OCI-M1 (cell line): ENCODE measurements at regions not wholly inside any gene's neighbourhood (a gene's known extent, or its start where the extent isn't known, plus 50 kb on each side); places are given as distances from the start of the nearest gene placed in this dataset.

ENCODE experiments used
- DNase-seq: peaks from one replicate; lab custom pipeline; 2025; lab: John Stamatoyannopoulos, UW

DNA sequence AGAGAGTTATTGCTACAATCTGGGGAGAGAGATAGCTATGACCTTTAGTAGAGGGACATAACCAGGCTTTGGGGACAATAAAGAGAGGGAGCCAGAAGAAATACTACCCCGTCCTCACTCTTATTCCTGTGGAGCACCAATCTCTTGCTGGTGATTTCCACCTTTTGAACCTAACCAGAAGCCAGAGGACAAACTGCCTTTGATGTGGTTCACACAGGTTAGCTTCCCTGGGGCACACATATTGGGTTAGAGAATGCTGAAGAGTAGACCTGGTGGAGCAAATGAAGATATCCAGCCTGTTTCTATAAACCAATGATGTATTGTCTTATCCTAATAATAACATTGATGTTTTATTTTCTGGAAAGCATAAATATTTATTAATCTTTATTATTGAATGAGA lies 399.3 kb downstream of the HTR7 start:
- no peak for DNase-seq

DNA sequence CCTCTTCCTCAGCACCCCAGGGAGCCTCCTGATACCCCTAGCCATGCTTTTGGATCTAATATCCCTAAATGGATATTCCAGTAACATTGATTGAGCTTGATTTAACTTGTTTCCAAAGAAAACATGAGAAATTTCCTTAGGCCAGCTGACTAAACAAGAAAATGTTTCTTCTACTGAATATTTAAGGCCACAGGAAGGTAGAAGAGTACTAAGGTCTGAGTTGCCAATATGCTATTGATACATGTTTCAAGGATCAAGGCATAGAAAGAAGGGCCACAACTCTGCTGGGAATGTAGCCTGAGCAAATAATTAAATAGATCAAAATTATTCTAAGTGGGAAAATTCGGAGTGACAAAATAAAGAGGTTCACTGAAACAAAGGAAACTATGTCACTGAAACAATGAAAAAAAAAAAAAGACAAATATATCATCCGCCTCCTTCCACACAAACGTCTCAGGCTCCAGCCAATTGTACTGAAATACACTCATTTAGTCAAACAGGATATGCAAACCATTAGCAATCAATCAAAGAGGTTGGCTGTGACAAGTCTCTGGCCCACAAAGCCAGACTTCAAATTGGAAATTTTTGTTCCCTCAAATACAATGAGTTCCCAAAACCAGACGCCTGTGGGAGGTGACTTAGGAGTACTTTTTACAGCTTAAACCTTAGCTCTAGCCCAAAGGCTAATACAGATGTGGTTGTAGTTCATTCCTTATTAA lies 396.2 kb downstream of the HTR7 start:
- DNase-seq = no peak

DNA sequence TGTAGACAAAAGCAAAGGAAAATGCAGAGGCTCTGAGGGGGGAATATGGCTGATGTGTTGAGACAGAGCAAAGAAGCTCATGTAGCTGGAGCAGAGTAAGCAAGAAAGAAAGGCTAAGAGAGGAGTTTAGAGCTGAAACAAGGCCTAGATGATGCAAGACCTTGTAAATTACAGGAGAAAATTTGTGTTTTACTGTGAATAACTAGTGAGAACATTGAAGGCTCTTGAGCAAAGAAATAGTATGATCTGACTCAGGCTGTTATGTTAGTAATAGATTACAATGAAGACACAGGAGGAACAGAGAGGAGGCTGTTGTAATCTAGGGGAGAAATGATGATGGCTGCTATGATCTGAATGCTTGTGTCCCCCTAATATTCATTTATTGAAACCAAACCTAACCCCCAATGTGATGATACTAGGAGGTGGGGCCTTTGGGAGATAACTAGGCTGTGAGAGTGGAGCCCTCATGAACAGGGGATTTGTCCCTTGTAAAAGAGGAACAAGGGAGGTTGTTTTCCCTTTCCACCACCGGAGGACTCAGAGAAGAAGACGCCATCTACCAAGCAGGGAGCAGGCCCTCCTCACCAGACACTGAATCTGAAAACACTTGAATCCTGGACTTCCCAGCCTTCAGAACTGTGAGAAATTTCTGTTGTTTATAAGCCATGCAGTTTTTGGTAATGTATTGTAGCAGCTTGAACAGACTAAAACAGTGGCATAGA lies 394.9 kb downstream of the HTR7 start:
- peak; percentile 57 for DNase-seq

DNA sequence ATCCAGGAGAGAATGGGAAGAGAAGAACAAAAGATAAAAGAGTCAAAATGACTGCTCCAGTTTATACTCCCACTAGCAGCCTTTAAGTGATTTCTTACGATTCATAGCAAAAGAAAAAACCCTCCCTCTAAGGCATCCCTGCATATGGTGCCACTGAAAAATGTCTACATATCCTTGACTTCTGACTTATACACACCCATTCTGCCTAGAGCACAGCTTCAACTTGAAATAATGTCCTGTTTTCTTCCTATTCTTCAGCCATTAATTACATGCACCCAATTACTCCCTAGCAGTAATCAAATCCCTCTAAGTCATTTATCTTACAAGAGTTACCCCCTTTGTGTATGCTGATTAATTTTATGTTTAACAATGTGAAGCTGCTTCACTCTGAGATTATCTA lies 393.5 kb downstream of the HTR7 start:
- DNase-seq = no peak

DNA sequence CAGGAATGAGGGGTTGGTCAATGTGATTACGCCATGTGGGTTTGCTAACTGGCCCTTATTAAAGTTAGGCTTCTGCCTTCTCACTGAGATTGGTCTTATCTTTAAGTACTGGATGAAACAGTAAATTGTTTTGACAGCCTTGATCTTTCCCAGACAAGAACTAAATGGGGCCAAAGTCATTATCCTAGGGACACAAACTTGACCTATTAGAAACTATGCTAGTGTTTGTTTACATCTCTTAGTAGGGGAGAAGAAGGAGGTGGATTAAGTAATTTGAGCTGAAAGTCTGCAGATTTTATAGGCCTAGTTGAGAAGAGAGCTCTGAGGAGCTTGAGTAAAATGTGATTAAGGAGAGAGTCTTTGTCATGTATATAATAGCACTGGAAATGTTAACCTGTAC lies 386.9 kb downstream of the HTR7 start:
- no peak for DNase-seq

DNA sequence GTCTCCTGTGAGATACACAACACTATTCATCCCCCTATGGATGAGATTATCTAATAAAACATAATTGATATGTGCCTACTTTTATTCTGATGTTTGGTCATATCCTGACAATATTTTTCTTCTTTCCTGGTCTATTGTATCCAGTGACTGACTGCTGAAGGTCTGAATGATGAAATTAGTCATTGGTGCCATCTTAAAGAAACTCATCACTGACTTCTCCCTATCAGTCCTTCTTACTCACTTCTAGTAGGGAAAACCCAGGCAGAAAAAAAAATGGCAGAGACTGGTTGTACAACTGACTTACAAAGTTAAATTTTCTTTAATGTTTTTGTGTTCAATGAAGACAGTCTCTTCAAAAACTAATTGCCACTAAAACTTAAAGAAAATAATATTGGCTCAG lies 377.4 kb downstream of the HTR7 start:
- no peak for DNase-seq

DNA sequence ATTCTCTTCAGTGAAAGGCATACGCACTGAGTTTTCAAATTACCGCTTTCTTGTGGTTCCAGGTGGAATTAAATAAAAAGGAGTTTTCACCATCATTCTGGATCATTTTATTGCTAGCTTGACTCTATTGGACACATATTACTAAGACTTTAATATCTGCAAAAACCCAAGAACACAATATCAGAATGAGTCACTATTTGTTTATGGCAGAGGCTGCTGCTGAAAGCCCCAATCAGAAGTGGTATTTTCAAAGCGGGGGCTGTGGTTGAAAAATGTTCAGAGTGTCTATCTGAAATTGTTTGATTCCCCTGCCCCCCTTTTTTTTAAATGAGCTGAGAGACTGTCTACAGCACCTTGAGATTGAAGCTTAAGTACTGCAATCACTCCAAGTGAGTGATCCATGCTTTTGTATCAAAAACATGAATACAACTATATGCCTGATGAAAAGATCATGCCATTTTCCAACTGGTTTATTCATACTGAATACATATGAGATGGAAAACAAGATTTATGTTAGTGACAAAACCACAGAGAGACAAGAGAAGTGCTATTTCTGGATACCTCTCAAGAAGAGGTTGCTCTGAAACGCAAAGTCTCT lies 376.4 kb downstream of the HTR7 start:
- DNase-seq = no peak

DNA sequence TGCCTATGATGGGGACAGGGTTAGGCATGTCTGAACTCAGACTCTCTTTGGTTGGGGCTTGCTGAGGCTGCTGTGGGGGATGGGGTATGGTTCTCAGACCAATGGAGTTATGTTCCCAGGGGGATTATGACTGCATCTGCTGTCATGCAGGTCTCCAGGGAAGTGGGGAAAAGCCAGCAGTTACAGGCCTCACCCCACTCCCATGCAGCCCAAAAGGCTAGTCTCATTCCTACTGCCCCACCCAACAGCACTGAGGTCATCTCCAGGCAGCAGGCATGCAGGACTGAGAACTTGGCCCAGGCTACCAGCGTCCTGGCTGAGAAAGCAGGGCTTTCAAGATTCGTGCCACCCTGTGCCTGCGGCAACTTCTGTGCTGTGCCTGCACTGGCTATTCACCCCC lies 373.3 kb downstream of the HTR7 start:
- no peak for DNase-seq

DNA sequence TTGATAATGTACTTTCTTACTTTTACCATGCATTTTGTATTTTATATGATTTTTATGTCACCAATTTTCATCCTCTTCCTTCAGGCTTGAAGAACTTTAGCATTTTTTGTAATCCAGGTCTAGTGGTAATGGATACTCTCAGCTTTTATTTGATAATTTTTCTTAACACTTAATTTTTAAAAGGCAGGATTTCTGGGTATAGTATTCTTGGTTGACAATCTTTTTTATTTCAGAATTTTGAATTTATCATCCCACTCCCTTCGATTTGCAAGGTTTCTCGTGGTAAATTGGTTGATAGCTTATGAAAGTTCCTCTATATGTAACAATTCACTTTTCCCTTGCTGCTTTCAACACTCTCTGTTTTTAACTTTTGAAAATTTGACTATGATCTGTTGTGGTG lies 363.7 kb downstream of the HTR7 start:
- DNase-seq = no peak

DNA sequence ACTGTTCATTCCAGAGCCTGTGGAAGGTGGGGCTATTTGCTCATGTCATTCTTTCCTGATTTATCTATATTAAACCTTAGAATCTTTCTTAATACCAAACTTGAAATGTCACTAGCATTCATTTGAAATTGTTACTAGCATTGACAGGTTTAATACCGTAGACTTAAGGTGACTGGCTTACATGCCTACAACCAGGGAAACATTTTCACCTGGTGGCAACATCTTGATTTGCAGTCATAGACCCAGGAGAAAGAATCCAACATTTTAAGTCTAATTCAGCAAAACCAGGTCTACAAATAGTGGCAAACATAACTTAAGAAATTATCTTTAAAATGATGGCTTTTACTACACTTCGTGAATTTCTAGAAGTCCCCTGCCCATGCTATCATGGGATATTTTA lies 353.7 kb downstream of the HTR7 start:
- DNase-seq = no peak

DNA sequence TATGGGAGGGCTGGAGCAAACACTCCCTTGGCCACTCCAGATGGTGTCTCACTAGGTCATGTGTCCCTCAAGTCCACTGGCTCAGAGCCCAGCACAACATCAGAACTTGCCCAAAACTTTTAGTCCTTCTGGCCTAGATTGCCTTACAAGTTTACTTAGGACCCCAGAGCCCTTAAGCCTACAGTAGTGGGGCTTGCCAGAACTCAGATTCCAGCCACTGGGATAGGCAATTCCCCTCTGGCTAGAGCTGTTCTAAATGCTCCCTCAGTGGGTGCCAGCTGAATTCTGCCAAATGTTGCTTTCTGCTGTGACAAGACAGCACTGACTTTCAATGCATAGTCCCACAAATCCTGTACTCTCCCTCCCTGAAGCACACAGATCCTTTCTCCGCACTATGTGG lies 331.1 kb downstream of the HTR7 start:
- DNase-seq = no peak

DNA sequence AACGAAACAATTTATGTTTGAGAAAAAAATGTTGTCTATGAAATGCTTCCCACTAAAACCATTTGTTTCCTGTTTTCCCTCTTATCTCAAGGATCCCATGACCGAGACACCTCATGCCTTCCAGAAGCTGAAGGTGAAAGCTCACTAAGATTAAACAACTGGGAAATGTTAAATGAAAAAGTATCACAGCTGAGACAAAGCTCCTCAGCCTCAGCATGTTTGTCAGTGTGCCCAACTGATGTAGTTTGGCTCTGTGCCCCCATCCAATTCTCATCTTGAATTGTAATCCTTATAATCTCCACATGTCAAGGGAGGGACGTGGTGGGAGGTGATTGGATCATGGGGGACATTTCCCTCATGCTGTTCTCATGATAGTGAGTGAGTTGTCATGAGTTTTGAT lies 327.3 kb downstream of the HTR7 start:
- DNase-seq = peak; percentile 58

DNA sequence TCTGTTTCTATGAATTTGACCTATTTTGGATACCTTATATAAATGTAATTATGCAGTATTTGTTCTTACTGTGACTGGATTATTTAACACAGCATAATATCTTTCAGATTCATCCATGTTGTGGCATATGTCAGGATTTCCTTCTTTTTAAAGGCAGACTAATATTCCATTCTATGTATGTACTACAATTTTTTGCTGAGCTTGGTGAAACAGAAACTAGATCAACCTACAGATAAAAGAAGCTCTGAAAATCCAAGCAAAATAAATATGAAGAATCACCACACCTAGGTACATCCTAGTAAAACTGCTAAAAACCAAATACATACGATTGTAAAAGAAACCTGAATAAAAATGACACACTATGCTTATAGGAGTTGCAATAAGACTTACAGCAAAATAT lies 300.5 kb downstream of the HTR7 start:
- DNase-seq = no peak

DNA sequence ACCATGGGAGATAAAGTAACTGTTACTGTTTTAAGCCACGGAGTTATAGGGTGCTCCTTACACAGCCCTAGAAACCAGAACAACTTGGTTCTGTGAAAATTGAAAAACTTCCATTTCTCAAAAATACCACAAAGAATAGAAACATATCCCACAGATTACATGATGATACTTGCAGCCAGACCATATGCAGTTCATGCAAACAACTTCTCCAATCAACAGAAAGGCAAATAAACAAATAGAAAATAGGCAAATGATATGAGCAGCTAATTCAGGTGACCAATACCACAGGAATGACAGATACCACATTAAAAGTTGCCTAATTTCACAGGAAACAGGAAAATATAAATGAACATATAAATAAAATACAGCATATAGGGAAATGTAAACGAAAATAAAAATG lies 297.5 kb downstream of the HTR7 start:
- DNase-seq = peak; percentile 80

DNA sequence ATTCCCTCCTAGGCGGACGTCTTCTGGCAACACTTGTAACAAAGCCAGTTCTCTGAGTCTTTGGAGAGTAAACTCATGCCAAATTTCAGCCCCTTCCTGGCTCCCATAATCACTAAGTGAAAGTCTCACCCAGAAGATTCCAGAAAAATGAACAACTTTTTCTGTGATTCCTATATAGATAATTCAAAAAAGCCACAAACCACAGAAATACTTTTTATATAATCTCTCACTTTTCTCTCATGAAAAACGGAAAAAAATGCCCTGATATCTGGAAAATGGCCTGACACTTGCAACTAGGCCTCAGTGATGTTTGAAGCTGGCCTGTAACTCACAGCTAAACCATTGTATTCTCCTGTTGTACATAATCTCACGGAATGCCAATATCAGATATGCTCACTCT lies 296.2 kb downstream of the HTR7 start:
- DNase-seq = peak; percentile 22

DNA sequence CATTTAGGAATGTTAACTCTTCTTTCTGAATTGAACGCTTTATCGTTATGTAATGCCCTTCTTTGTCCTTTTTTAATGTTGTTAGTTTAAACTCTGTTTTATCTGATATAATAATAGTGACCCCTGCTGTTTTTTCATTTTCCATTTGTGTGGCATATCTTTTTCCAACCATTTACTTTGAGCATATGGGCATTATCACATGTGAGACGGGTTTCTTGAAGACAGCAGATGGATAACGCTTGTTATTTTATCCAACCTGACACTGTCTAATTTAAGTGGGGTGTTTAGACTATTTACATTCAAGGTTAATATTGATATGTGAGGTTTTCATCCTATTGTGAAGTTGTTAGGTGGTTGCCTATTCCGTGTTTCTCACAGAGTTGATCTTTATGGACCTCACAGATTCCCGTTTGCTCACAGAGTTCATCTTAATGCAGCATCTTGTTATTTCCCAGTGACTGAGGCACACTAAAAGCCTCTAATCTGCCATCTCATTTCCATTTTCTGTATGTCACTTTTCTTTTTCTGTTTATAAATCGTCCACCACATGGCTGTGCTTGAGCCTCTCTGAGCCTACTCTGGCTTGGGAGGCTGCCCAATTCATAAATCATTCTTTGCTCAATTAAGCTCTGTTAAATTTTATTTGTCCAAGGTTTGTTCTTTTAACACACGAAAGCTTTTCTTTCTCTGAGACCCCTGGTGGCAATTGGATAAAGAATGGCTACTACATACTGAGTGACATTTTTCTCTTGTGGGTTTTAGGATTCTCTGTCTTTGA lies 286.2 kb downstream of the HTR7 start:
- no peak for DNase-seq

DNA sequence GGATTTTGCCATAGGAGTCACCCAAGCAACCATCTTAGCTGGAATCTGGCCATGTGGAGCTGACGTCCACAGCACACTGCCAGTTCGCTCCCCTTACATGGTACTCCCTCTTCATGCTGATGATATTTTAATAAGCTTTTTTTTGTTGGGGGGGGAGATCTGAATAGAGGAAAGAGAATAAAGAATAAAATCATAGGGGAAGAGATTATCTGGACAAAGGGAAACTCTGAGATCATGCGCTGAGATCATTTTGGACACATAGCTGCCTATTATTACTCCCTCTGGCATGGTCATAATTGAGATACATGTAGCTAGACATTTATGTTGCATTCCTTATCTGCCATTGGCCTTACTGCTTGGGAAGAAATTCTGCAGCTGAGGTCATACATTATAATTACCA lies 282.7 kb downstream of the HTR7 start:
- no peak for DNase-seq

DNA sequence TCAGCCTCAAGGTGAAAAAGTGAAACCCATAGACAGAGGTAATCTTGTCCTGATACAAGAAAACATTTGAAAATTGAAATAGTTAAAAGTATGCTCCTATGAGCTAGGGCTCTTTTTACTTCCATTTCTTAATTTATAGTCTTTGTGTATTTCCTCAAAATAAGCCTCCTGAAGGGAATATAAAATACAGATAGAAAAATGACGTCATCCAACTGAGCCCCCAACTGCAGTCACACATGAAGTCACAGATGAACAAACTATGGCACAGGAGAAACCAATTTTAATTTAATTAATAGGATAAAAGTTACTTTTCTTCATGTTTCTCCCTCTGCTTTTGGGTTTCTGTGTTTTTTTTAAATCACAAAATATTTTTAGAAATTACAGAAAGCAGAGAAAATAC lies 280.3 kb downstream of the HTR7 start:
- DNase-seq = no peak

DNA sequence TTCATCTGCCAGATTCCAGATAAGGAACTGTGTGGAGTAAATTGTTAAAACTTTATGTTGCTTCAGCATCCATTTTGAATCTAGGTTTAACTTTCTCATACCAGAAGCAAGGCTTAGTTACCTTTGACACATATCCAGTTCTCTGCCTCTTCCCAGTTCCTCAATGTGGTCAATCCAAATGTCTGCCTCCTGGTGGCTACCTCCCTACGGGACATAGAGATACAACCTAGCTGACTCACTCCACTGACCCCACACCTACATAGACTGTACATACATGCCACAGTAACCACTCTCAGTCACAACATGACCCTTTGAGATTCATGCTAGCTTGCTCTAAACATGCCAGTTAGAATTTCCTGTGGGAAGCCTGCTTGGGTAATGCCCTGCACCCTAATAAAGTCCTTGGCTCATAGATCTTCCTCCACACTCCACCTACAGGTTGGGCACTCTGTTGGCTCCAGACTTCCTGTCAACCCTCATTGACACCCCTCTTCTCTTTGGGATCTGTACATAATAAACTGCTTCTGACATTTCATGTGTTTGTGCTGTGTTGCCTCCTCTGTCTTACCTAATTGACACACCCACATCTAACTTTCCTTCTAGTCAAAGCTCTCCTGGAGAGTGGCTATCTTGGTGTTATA lies 278.1 kb downstream of the HTR7 start:
- peak; percentile 79 for DNase-seq

DNA sequence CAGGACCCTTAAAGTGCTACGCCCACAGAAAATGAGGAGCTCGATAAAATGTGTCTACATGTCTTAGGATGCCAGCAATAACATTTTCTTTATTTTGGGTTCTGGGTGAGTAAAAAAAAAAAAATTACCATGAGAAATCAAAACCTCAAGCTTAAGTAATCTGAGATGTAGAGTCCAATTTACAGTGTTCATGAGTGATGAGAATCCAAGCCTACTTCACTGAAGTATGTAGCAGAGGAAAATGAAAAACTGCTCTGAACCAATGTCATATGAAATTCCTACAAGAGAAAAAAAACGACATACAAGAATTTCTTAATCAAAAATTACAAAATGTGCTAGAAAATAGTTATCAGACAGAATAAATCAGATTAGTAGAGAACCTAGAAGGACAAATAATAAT lies 274.4 kb downstream of the HTR7 start:
- DNase-seq = no peak

DNA sequence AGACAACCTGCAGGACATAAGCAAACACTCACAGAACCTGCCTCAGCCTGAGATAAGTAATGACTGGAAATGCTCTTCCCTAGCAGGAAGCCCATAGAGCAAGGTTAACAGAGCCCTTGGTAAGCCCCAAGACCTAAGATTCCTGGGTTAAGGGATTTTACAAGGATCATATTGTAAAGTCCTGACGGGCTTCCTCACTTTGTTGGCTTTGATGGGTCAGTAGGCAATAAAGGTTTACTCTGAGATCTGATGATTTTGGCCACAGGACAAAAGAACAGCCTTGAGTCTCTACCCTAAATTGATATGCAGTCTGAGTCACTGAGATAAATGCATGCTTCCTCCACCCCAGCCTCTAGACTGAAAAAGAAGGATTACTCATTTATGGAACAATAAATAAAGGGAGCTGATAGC lies 270.8 kb downstream of the HTR7 start:
- peak; percentile 66 for DNase-seq

DNA sequence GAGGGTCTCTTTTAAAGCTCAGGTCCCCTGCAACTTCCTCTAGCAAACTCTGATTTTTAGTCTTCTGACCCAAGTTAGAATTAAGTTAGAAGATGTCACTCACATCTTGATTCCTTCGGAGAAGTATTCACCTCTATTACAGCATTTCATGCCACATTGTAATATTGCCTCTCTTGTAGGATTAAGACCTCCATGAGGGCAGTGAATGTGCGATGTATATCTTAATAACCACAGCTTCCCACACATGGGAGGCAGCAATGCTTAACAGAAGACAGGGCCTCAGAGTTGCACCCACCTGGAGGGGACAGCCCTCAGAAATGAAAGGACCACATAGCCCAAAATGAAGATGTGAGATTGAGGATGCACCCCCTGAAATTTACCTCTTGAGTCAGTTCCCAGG lies 270.3 kb downstream of the HTR7 start:
- no peak for DNase-seq
